ENCODE measurements at regions not wholly inside any gene's neighbourhood (a gene's known extent, or its start where the extent isn't known, plus 50 kb on each side); places are given as distances from the start of the nearest gene placed in this dataset.
"Not testable (repeated sequence)": the region's sequence is repeated elsewhere in the genome, so short reads cannot be mapped to it uniquely, and the experiment has no call there.

- DNase-seq (ENCODE audit: low spot score), result peak; percentile 48
Observed at GRCh38 chr21:33972539-33972938, 56.9 kb upstream of the ATP5PO start.

GRCh38 chr21:33971492-33972013, 55.9 kb upstream of the ATP5PO start:
- peak; percentile 68 for DNase-seq (ENCODE audit: low spot score)

- DNase-seq (ENCODE audit: low spot score), result no peak
Observed at GRCh38 chr21:33969581-33969980, 54.0 kb upstream of the ATP5PO start.

- no peak for DNase-seq (ENCODE audit: low spot score)
Observed at GRCh38 chr21:33968995-33969348, 53.4 kb upstream of the ATP5PO start.

GRCh38 chr21:33968080-33968994, 52.7 kb upstream of the ATP5PO start:
- peak; percentile 54 for DNase-seq (ENCODE audit: low spot score)

- DNase-seq (ENCODE audit: low spot score), result no peak
Observed at GRCh38 chr21:33967086-33967571, 51.5 kb upstream of the ATP5PO start.

- DNase-seq (ENCODE audit: low spot score), result no peak
Observed at GRCh38 chr21:33966324-33966949, 50.8 kb upstream of the ATP5PO start.

GRCh38 chr21:33965662-33966061, 50.1 kb upstream of the ATP5PO start:
- DNase-seq (ENCODE audit: low spot score), result not testable (repeated sequence)
